GM12878 (cell line): ENCODE measurements at regions not wholly inside any gene's neighbourhood (a gene's known extent, or its start where the extent isn't known, plus 50 kb on each side); places are given as distances from the start of the nearest gene placed in this dataset.

ENCODE experiments used
- ATAC-seq: fragments of 200-7000 bp; cut with Tn5 transposase; 3 replicates; pipeline ENCODE4 v1.9.1; 2020; ENCODE audit warnings: mild to moderate bottlenecking, moderate library complexity
- BruUV-seq: library from RNA; stranded (reverse); fragments of 400-500 nt; replicated peaks from 2 replicates; lab custom pipeline; 2021; lab: Mats Ljungman, UMichigan
- CTCF ChIA-PET: fragments of 300-600 bp; sonication (Branson Sonifier 250); formaldehyde crosslinking; extraction: SDS; loops from one replicate; lab custom pipeline; 2021; ENCODE audit warnings: inconsistent platforms; lab: Yijun Ruan, JAX
- POLR2A ChIA-PET: fragments of 350-600 bp; formaldehyde crosslinking; extraction: SDS; loops from one replicate; lab custom pipeline; 2021; ENCODE audit warnings: inconsistent platforms; lab: Charles Lee
- RAD21 ChIA-PET: fragments of 300-600 bp; sonication (Branson Sonifier 250); formaldehyde crosslinking; loops from one replicate; lab custom pipeline; 2023; ENCODE audit warnings: antibody characterized with exemption; ENCODE audit not compliant: unreplicated experiment; lab: Charles Lee
- SMC1A ChIA-PET: fragments of 300-600 bp; sonication (Branson Sonifier 250); formaldehyde crosslinking; loops from one replicate; lab custom pipeline; 2023; ENCODE audit not compliant: unreplicated experiment, uncharacterized antibody; lab: Charles Lee
- DNase-seq: peaks from one replicate; pipeline ENCODE4 v3.0.0-alpha.2; 2011; ENCODE audit warnings: low read depth, low spot score
- FAIRE-seq: peaks from 3 replicates; lab custom pipeline; 2011; peaks lifted over from hg19 to GRCh38; lab: Jason Lieb, UNC
- H2AFZ ChIP-seq: 2 replicates; pipeline ENCODE4 v1.6.0; 2011; ENCODE audit warnings: low read depth, low read length, control low read depth; ENCODE audit not compliant: control insufficient read depth
- H3K27ac ChIP-seq: 2 replicates; pipeline ENCODE4 v1.5.1; 2011; ENCODE audit warnings: control low read depth; ENCODE audit not compliant: control insufficient read depth, insufficient read depth
- H3K27me3 ChIP-seq, 2 experiments: replicated peaks in 1 of 2; 2 replicates each; pipeline versions ENCODE4 v1.6.0 to v1.6.1; 2011; ENCODE audit warnings: low read length in 1 of 2; ENCODE audit not compliant: control insufficient read depth in 2 of 2, insufficient read depth in 2 of 2
- H3K36me3 ChIP-seq, 2 experiments: 2 replicates each; pipeline ENCODE4 v1.5.1; 2011; ENCODE audit warnings: low read length in 1 of 2; ENCODE audit not compliant: control insufficient read depth in 2 of 2, insufficient read depth in 2 of 2
- H3K4me1 ChIP-seq: 2 replicates; pipeline ENCODE4 v1.6.1; 2011; ENCODE audit warnings: mild to moderate bottlenecking, low read length, moderate library complexity, mixed read lengths; ENCODE audit not compliant: control insufficient read depth, insufficient read depth
- H3K4me2 ChIP-seq: 2 replicates; pipeline ENCODE4 v1.6.0; 2011; ENCODE audit warnings: control low read depth; ENCODE audit not compliant: control insufficient read depth, insufficient read depth
- H3K4me3 ChIP-seq: fragments of 200-600 bp; sonication (generic); 2 replicates; pipeline ENCODE4 v1.5.1; 2016
- H3K79me2 ChIP-seq: 2 replicates; pipeline ENCODE4 v1.6.0; 2011; ENCODE audit warnings: low read length; ENCODE audit not compliant: control insufficient read depth, insufficient read depth
- H3K9ac ChIP-seq: 2 replicates; pipeline ENCODE4 v1.8.0; 2011; ENCODE audit warnings: low read length, control low read depth, mixed read lengths; ENCODE audit not compliant: control insufficient read depth, insufficient read depth
- H3K9me3 ChIP-seq: replicated peaks from 3 replicates; pipeline ENCODE4 v1.5.1; 2011; ENCODE audit warnings: mild to moderate bottlenecking, low read length; ENCODE audit not compliant: control insufficient read depth, insufficient read depth
- H4K20me1 ChIP-seq: 2 replicates; pipeline ENCODE4 v1.6.0; 2011; ENCODE audit not compliant: control insufficient read depth, insufficient read depth
- E2F4 ChIP-seq: IDR thresholded peaks from 2 replicates; pipeline ENCODE4 v1.6.1; 2012; ENCODE audit warnings: low read depth, low read length, improper control_type of control experiment
- ELK1 ChIP-seq: IDR thresholded peaks from 2 replicates; pipeline ENCODE4 v1.6.1; 2012; ENCODE audit warnings: low read depth, low read length, improper control_type of control experiment
- FOS ChIP-seq: IDR thresholded peaks from 3 replicates; pipeline ENCODE4 v1.6.1; 2011; ENCODE audit warnings: borderline replicate concordance; ENCODE audit not compliant: insufficient read length; ENCODE audit errors: extremely low read depth
- MEF2A ChIP-seq: IDR thresholded peaks from 2 replicates; pipeline ENCODE4 v1.6.1; 2011; ENCODE audit warnings: low read depth, mild to moderate bottlenecking, low read length, moderate library complexity; ENCODE audit not compliant: insufficient read depth
- MYC ChIP-seq: IDR thresholded peaks from 2 replicates; pipeline ENCODE4 v1.6.1; 2011; ENCODE audit warnings: mild to moderate bottlenecking, low read length, moderate library complexity, inconsistent platforms; ENCODE audit not compliant: insufficient read depth, insufficient replicate concordance, insufficient read length, severe bottlenecking
- STAT1 ChIP-seq: fragments of 450-650 bp; conservative IDR thresholded peaks from 2 replicates; pipeline ENCODE4 v1.6.1; 2014; ENCODE audit warnings: antibody characterized with exemption, mild to moderate bottlenecking
- ZBED1 ChIP-seq: IDR thresholded peaks from 2 replicates; pipeline ENCODE4 v1.6.1; 2016; ENCODE audit warnings: borderline replicate concordance
- ZBTB11 ChIP-seq: fragments of 450-650 bp; formaldehyde crosslinking; IDR thresholded peaks from 2 replicates; pipeline ENCODE4 v1.5.0; 2022; ENCODE audit warnings: mild to moderate bottlenecking, missing genetic modification characterization
- ZSCAN29 ChIP-seq: fragments of 450-650 bp; IDR thresholded peaks from 2 replicates; pipeline ENCODE4 v1.6.1; 2017; ENCODE audit warnings: mild to moderate bottlenecking, moderate library complexity
- WGBS: methylation state at CpG from one replicate; pipeline ENCODE4 v1.1.6; 2016; ENCODE audit warnings: low lambda C conversion rate; ENCODE audit not compliant: insufficient replicate concordance, insufficient coverage; ENCODE audit errors: missing lambda C conversion rate; 5-methylcytosine and 5-hydroxymethylcytosine counted together
- in situ Hi-C: fragments of 300-500 bp; cut with MboI; formaldehyde crosslinking; loops from 9 replicates; pipeline ENCODE4 v1.14.3; 2018; ENCODE audit warnings: mixed read lengths
- intact Hi-C: fragments of 100-400 bp; cut with micrococcal nuclease; formaldehyde crosslinking; loops from one replicate; pipeline ENCODE4 v1.14.2; 2022; ENCODE audit not compliant: unreplicated experiment
- TF ChIP-seq, protein P1 (sequence below): fragments of 450-650 bp; conservative IDR thresholded peaks from 2 replicates; pipeline ENCODE4 v1.6.1; 2017; ENCODE audit warnings: mild to moderate bottlenecking, moderate library complexity
- TF ChIP-seq, protein P2 (sequence below): fragments of 450-650 bp; formaldehyde crosslinking; IDR thresholded peaks from 2 replicates; pipeline ENCODE4 v1.4.0; 2022; ENCODE audit warnings: mild to moderate bottlenecking, moderate library complexity
- TF ChIP-seq, protein P3 (sequence below): fragments of 450-650 bp; IDR thresholded peaks from 2 replicates; pipeline ENCODE4 v1.6.1; 2014; ENCODE audit warnings: mild to moderate bottlenecking

DNA sequence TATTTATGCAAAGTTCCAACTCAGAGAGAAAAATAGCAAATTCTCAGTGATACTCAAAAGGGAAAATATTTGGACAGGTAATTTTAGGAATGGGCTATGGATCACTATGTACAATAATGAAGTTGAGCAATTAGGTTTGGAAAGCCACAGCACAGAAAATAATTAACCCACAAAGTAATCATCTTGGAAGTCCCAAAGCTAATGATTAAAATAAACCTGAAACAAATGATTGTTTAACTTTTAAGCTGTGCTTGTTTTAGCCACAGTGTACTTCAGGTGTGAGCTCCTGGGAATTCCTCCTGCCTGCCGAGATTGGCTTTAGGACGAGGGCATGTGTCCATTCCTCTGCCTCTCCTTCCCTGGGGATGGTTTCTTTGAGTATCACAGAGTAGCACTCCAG lies 403.9 kb downstream of the ZSWIM6 start:
- intact Hi-C loops = no loop called here
- in situ Hi-C loops = no loop called here
- H3K79me2 ChIP-seq = no peaks in the 10 kb centered on the region
- H3K36me3 ChIP-seq = no peaks in the 10 kb centered on the region
- ATAC-seq (no peak), DNase-seq (no peak), FAIRE-seq (no peak)
- SMC1A ChIA-PET = no interaction called here
- RAD21 ChIA-PET = no interaction called here
- POLR2A ChIA-PET = no interaction called here
- H3K9ac ChIP-seq = no peak overlapping the region
- H3K27ac ChIP-seq = no peak overlapping the region
- H3K9me3 ChIP-seq = no peaks in the 10 kb centered on the region
- H4K20me1 ChIP-seq = no peaks in the 10 kb centered on the region
- H3K4me3 ChIP-seq = no peak overlapping the region
- no peak overlapping the region for H2AFZ ChIP-seq
- peaks cover 0 to 1% of the 10 kb centered on the region in 2 experiments; a peak in 1 of 4 replicates for H3K27me3 ChIP-seq
- CTCF ChIA-PET = no interaction called here
- H3K4me2 ChIP-seq = no peak overlapping the region
- no peaks in the 10 kb centered on the region for H3K4me1 ChIP-seq
- 0% methylated on average over 2 of the region's 2 CpGs for WGBS
- BruUV-seq = no TSS peak
- no peak for TF ChIP-seq ELK1
- no peak for TF ChIP-seq STAT1
- TF ChIP-seq E2F4 = no peak
- no peak for TF ChIP-seq MYC
- no peak for TF ChIP-seq ZBTB11 (CRISPR knock-in tag)
- TF ChIP-seq, protein P1, sequence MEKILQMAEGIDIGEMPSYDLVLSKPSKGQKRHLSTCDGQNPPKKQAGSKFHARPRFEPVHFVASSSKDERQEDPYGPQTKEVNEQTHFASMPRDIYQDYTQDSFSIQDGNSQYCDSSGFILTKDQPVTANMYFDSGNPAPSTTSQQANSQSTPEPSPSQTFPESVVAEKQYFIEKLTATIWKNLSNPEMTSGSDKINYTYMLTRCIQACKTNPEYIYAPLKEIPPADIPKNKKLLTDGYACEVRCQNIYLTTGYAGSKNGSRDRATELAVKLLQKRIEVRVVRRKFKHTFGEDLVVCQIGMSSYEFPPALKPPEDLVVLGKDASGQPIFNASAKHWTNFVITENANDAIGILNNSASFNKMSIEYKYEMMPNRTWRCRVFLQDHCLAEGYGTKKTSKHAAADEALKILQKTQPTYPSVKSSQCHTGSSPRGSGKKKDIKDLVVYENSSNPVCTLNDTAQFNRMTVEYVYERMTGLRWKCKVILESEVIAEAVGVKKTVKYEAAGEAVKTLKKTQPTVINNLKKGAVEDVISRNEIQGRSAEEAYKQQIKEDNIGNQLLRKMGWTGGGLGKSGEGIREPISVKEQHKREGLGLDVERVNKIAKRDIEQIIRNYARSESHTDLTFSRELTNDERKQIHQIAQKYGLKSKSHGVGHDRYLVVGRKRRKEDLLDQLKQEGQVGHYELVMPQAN = no peak
- TF ChIP-seq, protein P2, sequence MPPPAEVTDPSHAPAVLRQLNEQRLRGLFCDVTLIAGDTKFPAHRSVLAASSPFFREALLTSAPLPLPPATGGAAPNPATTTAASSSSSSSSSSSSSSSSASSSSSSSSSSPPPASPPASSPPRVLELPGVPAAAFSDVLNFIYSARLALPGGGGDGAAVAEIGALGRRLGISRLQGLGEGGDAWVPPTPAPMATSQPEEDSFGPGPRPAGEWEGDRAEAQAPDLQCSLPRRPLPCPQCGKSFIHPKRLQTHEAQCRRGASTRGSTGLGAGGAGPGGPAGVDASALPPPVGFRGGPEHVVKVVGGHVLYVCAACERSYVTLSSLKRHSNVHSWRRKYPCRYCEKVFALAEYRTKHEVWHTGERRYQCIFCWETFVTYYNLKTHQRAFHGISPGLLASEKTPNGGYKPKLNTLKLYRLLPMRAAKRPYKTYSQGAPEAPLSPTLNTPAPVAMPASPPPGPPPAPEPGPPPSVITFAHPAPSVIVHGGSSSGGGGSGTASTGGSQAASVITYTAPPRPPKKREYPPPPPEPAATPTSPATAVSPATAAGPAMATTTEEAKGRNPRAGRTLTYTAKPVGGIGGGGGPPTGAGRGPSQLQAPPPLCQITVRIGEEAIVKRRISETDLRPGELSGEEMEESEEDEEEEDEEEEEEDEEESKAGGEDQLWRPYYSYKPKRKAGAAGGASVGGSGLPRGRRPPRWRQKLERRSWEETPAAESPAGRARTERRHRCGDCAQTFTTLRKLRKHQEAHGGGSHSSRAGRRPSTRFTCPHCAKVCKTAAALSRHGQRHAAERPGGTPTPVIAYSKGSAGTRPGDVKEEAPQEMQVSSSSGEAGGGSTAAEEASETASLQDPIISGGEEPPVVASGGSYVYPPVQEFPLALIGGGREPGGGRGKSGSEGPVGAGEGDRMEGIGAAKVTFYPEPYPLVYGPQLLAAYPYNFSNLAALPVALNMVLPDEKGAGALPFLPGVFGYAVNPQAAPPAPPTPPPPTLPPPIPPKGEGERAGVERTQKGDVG (CRISPR knock-in tag) = no peak
- no peak for TF ChIP-seq MEF2A
- TF ChIP-seq, protein P3, sequence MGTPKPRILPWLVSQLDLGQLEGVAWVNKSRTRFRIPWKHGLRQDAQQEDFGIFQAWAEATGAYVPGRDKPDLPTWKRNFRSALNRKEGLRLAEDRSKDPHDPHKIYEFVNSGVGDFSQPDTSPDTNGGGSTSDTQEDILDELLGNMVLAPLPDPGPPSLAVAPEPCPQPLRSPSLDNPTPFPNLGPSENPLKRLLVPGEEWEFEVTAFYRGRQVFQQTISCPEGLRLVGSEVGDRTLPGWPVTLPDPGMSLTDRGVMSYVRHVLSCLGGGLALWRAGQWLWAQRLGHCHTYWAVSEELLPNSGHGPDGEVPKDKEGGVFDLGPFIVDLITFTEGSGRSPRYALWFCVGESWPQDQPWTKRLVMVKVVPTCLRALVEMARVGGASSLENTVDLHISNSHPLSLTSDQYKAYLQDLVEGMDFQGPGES = no peak
- TF ChIP-seq FOS = no peak
- TF ChIP-seq ZBED1 = no peak
- TF ChIP-seq ZSCAN29 = no peak
